ENCODE measurements at regions not wholly inside any gene's neighbourhood (a gene's known extent, or its start where the extent isn't known, plus 50 kb on each side); places are given as distances from the start of the nearest gene placed in this dataset.

GRCh38 chr11:19375440-19375839 is 134.7 kb upstream of the E2F8 start:
- Histone ChIP-seq H3K4me3 (replicated peaks; ENCODE audit: insufficient read depth, low read length) (no peak overlapping the region), H3K27me3 (ENCODE audit: insufficient read depth, poor library complexity, severe bottlenecking) (peaks cover 3% of the 10 kb centered on the region), H3K27ac (replicated peaks) (no peak overlapping the region)
- TF ChIP-seq SPI1 (IDR thresholded peaks at IDR 0.05; ENCODE audit: borderline replicate concordance, low read depth) (no peak), CTCF (IDR thresholded peaks at IDR 0.05; ENCODE audit: insufficient read depth, low read length) (no peak), GABPA (IDR thresholded peaks at IDR 0.05; ENCODE audit: low read depth) (no peak), POLR2AphosphoS5 (IDR thresholded peaks at IDR 0.05; ENCODE audit: low read depth) (no peak), REST (IDR thresholded peaks at IDR 0.05; ENCODE audit: insufficient replicate concordance, low read depth) (no peak)
- DNase-seq (ENCODE audit: low read depth in 1 of 2, low spot score in 1 of 2) = no peak

GRCh38 chr11:19374151-19374569 is 133.4 kb upstream of the E2F8 start:
- Histone ChIP-seq H3K27me3 (ENCODE audit: insufficient read depth, poor library complexity, severe bottlenecking) (peaks cover 3% of the 10 kb centered on the region), H3K27ac (replicated peaks) (no peak overlapping the region), H3K4me3 (replicated peaks; ENCODE audit: insufficient read depth, low read length) (no peak overlapping the region)
- no peak for DNase-seq (ENCODE audit: low read depth in 1 of 2, low spot score in 1 of 2)
- TF ChIP-seq SPI1 (IDR thresholded peaks at IDR 0.05; ENCODE audit: borderline replicate concordance, low read depth) (no peak), CTCF (IDR thresholded peaks at IDR 0.05; ENCODE audit: insufficient read depth, low read length) (no peak), GABPA (IDR thresholded peaks at IDR 0.05; ENCODE audit: low read depth) (no peak), REST (IDR thresholded peaks at IDR 0.05; ENCODE audit: insufficient replicate concordance, low read depth) (no peak)

DNA sequence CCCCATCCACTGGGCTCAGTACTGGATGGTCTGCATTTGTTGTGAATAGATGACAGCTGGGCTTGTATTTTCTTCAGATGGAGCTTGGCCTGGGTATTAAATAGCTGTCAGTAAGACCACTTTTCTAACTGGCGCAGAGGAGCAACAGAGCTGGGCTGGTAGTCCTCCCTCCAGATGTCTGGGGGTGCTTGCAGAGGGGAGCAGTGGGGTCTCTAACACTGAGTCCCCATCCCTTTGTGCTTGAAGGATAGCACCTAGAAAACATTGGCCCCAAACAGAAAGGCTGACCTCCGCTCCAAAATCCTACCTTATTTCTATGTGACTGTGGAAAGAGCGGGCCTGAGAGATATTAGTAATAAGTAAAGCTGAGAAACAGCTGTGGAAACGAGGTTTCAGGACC is 131.6 kb upstream of the E2F8 start:
- peaks cover 10% of the 10 kb centered on the region for H3K27me3 ChIP-seq (ENCODE audit: insufficient read depth, poor library complexity, severe bottlenecking)
- DNase-seq (ENCODE audit: low read depth in 1 of 2, low spot score in 1 of 2) = no peak
- no peak overlapping the region for H3K4me3 ChIP-seq (replicated peaks; ENCODE audit: insufficient read depth, low read length)
- TF ChIP-seq SPI1 (IDR thresholded peaks at IDR 0.05; ENCODE audit: borderline replicate concordance, low read depth) (no peak), REST (IDR thresholded peaks at IDR 0.05; ENCODE audit: insufficient replicate concordance, low read depth) (no peak), CTCF (IDR thresholded peaks at IDR 0.05; ENCODE audit: insufficient read depth, low read length) (no peak), GABPA (IDR thresholded peaks at IDR 0.05; ENCODE audit: low read depth) (no peak), POLR2AphosphoS5 (IDR thresholded peaks at IDR 0.05; ENCODE audit: low read depth) (no peak)
- no peak overlapping the region for H3K27ac ChIP-seq (replicated peaks)

All from HL-60 (cell line).